ENCODE measurements at regions not wholly inside any gene's neighbourhood (a gene's known extent, or its start where the extent isn't known, plus 50 kb on each side); places are given as distances from the start of the nearest gene placed in this dataset.

DNA sequence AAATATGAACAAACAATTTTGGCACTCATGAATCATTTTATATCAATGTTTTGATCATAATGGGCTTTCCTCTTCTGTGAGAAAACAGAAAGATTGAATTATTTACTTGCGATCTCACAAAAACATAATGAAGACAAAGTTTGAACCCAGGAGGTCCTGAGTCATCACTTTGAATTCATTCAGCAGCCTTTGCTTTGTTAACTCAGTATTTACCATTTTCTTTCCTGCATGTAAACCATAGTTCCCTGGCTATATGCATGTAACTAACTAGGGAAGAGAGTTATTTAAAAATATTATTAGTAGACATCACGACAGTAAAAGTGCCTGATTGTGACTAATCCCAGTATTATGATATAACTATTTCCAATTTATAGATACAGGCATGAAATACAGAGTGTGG, 1026.2 kb downstream of the PLOD2 start:
- no peak overlapping the region for H3K27ac ChIP-seq (ENCODE audit: low read depth, low read length)
- no peak for TF ChIP-seq EZH2phosphoT487 (IDR thresholded peaks at IDR 0.05; ENCODE audit: borderline replicate concordance, low read length)
- TF ChIP-seq, protein P1, sequence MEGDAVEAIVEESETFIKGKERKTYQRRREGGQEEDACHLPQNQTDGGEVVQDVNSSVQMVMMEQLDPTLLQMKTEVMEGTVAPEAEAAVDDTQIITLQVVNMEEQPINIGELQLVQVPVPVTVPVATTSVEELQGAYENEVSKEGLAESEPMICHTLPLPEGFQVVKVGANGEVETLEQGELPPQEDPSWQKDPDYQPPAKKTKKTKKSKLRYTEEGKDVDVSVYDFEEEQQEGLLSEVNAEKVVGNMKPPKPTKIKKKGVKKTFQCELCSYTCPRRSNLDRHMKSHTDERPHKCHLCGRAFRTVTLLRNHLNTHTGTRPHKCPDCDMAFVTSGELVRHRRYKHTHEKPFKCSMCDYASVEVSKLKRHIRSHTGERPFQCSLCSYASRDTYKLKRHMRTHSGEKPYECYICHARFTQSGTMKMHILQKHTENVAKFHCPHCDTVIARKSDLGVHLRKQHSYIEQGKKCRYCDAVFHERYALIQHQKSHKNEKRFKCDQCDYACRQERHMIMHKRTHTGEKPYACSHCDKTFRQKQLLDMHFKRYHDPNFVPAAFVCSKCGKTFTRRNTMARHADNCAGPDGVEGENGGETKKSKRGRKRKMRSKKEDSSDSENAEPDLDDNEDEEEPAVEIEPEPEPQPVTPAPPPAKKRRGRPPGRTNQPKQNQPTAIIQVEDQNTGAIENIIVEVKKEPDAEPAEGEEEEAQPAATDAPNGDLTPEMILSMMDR (IDR thresholded peaks at IDR 0.05; ENCODE audit: low read depth, low read length, poor library complexity, severe bottlenecking) = no peak

GRCh38 chr3:145144361-145144760, 1016.6 kb downstream of the PLOD2 start:
- TF ChIP-seq EZH2phosphoT487 (IDR thresholded peaks at IDR 0.05; ENCODE audit: borderline replicate concordance, low read length) = no peak
- TF ChIP-seq, protein P1 (IDR thresholded peaks at IDR 0.05; ENCODE audit: low read depth, low read length, poor library complexity, severe bottlenecking) = no peak
- no peaks in the 10 kb centered on the region for H3F3A ChIP-seq (ENCODE audit: control insufficient read depth, insufficient read depth)
- H4K20me1 ChIP-seq (ENCODE audit: control insufficient read depth, insufficient read depth, low read depth, low read length) = no peaks in the 10 kb centered on the region
- H3K27me3 ChIP-seq (ENCODE audit: control insufficient read depth, low read length) = no peaks in the 10 kb centered on the region
- H3K4me2 ChIP-seq (ENCODE audit: low read length) = no peak overlapping the region
- H3K27ac ChIP-seq (ENCODE audit: low read depth, low read length) = no peak overlapping the region
- H3K36me3 ChIP-seq (ENCODE audit: control insufficient read depth, low read length) = no peaks in the 10 kb centered on the region
- no peak overlapping the region for H3K4me3 ChIP-seq (ENCODE audit: low read length)
- no peaks in the 10 kb centered on the region for H3K9me3 ChIP-seq (ENCODE audit: control insufficient read depth, insufficient read depth, low read length)
- no peaks in the 10 kb centered on the region for H3K9me2 ChIP-seq (replicated peaks; ENCODE audit: control insufficient read depth, low read length)
- no peaks in the 10 kb centered on the region for H3K4me1 ChIP-seq (ENCODE audit: control insufficient read depth, low read length)
- no peaks in the 10 kb centered on the region for H3K79me2 ChIP-seq (ENCODE audit: control insufficient read depth, low read length)

More for the DNA sequence above, 1026.2 kb downstream of the PLOD2 start:
- no peak overlapping the region for H3K4me2 ChIP-seq (ENCODE audit: low read length)
- H3K27me3 ChIP-seq (ENCODE audit: control insufficient read depth, low read length) = no peaks in the 10 kb centered on the region
- no peaks in the 10 kb centered on the region for H3K9me3 ChIP-seq (ENCODE audit: control insufficient read depth, insufficient read depth, low read length)
- H4K20me1 ChIP-seq (ENCODE audit: control insufficient read depth, insufficient read depth, low read depth, low read length) = no peaks in the 10 kb centered on the region
- no peaks in the 10 kb centered on the region for H3F3A ChIP-seq (ENCODE audit: control insufficient read depth, insufficient read depth)
- no peak overlapping the region for H3K4me3 ChIP-seq (ENCODE audit: low read length)
- H3K9me2 ChIP-seq (replicated peaks; ENCODE audit: control insufficient read depth, low read length) = no peaks in the 10 kb centered on the region
- H3K79me2 ChIP-seq (ENCODE audit: control insufficient read depth, low read length) = no peaks in the 10 kb centered on the region
- no peaks in the 10 kb centered on the region for H3K36me3 ChIP-seq (ENCODE audit: control insufficient read depth, low read length)
- no peaks in the 10 kb centered on the region for H3K4me1 ChIP-seq (ENCODE audit: control insufficient read depth, low read length)

GRCh38 chr3:145145461-145145860, 1015.5 kb downstream of the PLOD2 start:
- no peaks in the 10 kb centered on the region for H3K4me1 ChIP-seq (ENCODE audit: control insufficient read depth, low read length)
- H3K9me2 ChIP-seq (replicated peaks; ENCODE audit: control insufficient read depth, low read length) = no peaks in the 10 kb centered on the region
- H3K9me3 ChIP-seq (ENCODE audit: control insufficient read depth, insufficient read depth, low read length) = no peaks in the 10 kb centered on the region
- no peaks in the 10 kb centered on the region for H4K20me1 ChIP-seq (ENCODE audit: control insufficient read depth, insufficient read depth, low read depth, low read length)
- TF ChIP-seq, protein P1 (IDR thresholded peaks at IDR 0.05; ENCODE audit: low read depth, low read length, poor library complexity, severe bottlenecking) = no peak
- no peak for TF ChIP-seq EZH2phosphoT487 (IDR thresholded peaks at IDR 0.05; ENCODE audit: borderline replicate concordance, low read length)
- no peaks in the 10 kb centered on the region for H3K79me2 ChIP-seq (ENCODE audit: control insufficient read depth, low read length)
- no peak overlapping the region for H3K4me2 ChIP-seq (ENCODE audit: low read length)
- H3F3A ChIP-seq (ENCODE audit: control insufficient read depth, insufficient read depth) = no peaks in the 10 kb centered on the region
- no peaks in the 10 kb centered on the region for H3K27me3 ChIP-seq (ENCODE audit: control insufficient read depth, low read length)
- H3K27ac ChIP-seq (ENCODE audit: low read depth, low read length) = no peak overlapping the region
- no peak overlapping the region for H3K4me3 ChIP-seq (ENCODE audit: low read length)
- H3K36me3 ChIP-seq (ENCODE audit: control insufficient read depth, low read length) = no peaks in the 10 kb centered on the region

DNA sequence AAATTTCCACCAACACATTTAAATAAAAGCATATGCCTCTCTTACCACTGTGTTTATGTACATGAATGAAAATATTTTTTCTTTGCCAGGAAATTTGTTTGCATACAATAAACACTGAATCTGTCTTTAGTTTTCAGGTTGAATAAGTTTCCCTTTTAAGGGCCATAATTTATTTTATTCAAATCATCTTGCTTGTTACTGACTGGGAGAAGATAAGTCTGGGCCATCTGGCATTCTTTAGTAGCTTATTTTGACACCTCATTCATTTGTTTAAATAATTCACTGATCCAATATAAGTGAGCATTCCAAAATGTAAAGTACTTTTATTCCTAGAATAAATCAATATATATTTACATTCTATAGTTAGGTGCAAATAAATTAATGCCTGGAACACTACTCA, 1001.3 kb downstream of the PLOD2 start:
- no peaks in the 10 kb centered on the region for H4K20me1 ChIP-seq (ENCODE audit: control insufficient read depth, insufficient read depth, low read depth, low read length)
- H3K36me3 ChIP-seq (ENCODE audit: control insufficient read depth, low read length) = no peaks in the 10 kb centered on the region

More for the DNA sequence above, 1001.3 kb downstream of the PLOD2 start:
- Histone ChIP-seq H3K9me3 (ENCODE audit: control insufficient read depth, insufficient read depth, low read length) (no peaks in the 10 kb centered on the region), H3K4me3 (ENCODE audit: low read length) (no peak overlapping the region), H3K4me2 (ENCODE audit: low read length) (no peak overlapping the region), H3F3A (ENCODE audit: control insufficient read depth, insufficient read depth) (no peaks in the 10 kb centered on the region), H3K27me3 (ENCODE audit: control insufficient read depth, low read length) (no peaks in the 10 kb centered on the region), H3K27ac (ENCODE audit: low read depth, low read length) (no peak overlapping the region), H3K79me2 (ENCODE audit: control insufficient read depth, low read length) (no peaks in the 10 kb centered on the region), H3K9me2 (replicated peaks; ENCODE audit: control insufficient read depth, low read length) (no peaks in the 10 kb centered on the region), H3K4me1 (ENCODE audit: control insufficient read depth, low read length) (no peaks in the 10 kb centered on the region)
- TF ChIP-seq EZH2phosphoT487 (IDR thresholded peaks at IDR 0.05; ENCODE audit: borderline replicate concordance, low read length) = no peak
- TF ChIP-seq, protein P1 (IDR thresholded peaks at IDR 0.05; ENCODE audit: low read depth, low read length, poor library complexity, severe bottlenecking) = no peak

Data from DOHH2 (cell line).